ENCODE measurements at regions not wholly inside any gene's neighbourhood (a gene's known extent, or its start where the extent isn't known, plus 50 kb on each side); places are given as distances from the start of the nearest gene placed in this dataset.

- POLR2A ChIA-PET: no interaction called here
Observed at GRCh38 chr11:106420048-106420665, 342.7 kb downstream of the AASDHPPT start.

GRCh38 chr11:106420686-106421085 lies 343.2 kb downstream of the AASDHPPT start:
- CTCF ChIA-PET: no interaction called here
- DNase-seq (ENCODE audit: low read depth, low spot score) (no peak), ATAC-seq (no peak)
- intact Hi-C loops (cut with micrococcal nuclease): no loop called here
- Histone ChIP-seq H3K4me1 (ENCODE audit: control insufficient read depth in 1 of 2, insufficient read depth in 2 of 2, low read length in 2 of 2) (peaks cover 0 to 2% of the 10 kb centered on the region in 2 experiments; a peak in 1 of 4 replicates), H3K9me3 (ENCODE audit: control insufficient read depth in 1 of 2, insufficient read depth in 1 of 2, low read depth in 1 of 2, low read length in 2 of 2) (no peaks in the 10 kb centered on the region), H3K79me2 (ENCODE audit: insufficient read depth, low read length) (no peaks in the 10 kb centered on the region), H3K4me2 (ENCODE audit: low read length) (no peak overlapping the region), H2AFZ (ENCODE audit: low read depth, low read length, poor library complexity, severe bottlenecking) (no peak overlapping the region), H3K9me2 (ENCODE audit: insufficient read depth) (no peaks in the 10 kb centered on the region), H4K20me1 (ENCODE audit: insufficient read depth) (no peaks in the 10 kb centered on the region), H3K27ac (ENCODE audit: low read depth, low read length) (no peak overlapping the region), H3K36me3 (ENCODE audit: control insufficient read depth in 1 of 2, insufficient read depth in 2 of 2, low read length in 2 of 2) (no peaks in the 10 kb centered on the region), H3K27me3 (ENCODE audit: insufficient read depth, low read length) (no peaks in the 10 kb centered on the region), H3K4me3 (replicated peaks in 1 of 2; ENCODE audit: low read depth in 1 of 2, low read length in 2 of 2) (no peak overlapping the region), H3K9ac (ENCODE audit: low read length) (no peak overlapping the region)
- POLR2A ChIA-PET: no interaction called here
- RAD21 ChIA-PET (ENCODE audit: low non-redundant PET in 1 of 2, low total read pairs in 2 of 2, uncharacterized antibody in 2 of 2, unreplicated experiment in 2 of 2): no interaction called here
- BruUV-seq (replicated peaks): no TSS peak
- TF ChIP-seq SP1 (IDR thresholded peaks at IDR 0.05; ENCODE audit: low read depth): no peak
- TF ChIP-seq FOSL1 (IDR thresholded peaks at IDR 0.05; ENCODE audit: low read depth): no peak
- TF ChIP-seq REST (IDR thresholded peaks at IDR 0.05; ENCODE audit: low read depth): no peak
- TF ChIP-seq YY1 (IDR thresholded peaks at IDR 0.05; ENCODE audit: extremely low read depth, insufficient replicate concordance, low read depth, low read length): no peak
- TF ChIP-seq CTCF (IDR thresholded peaks at IDR 0.05 in 2 of 3, conservative IDR thresholded peaks at IDR 0.05 in 1 of 3; ENCODE audit: borderline replicate concordance in 1 of 3, insufficient read depth in 1 of 3, low read depth in 2 of 3, low read length in 2 of 3): no peak
- no peak for TF ChIP-seq EGR1 (IDR thresholded peaks at IDR 0.05; ENCODE audit: low read depth)
- no peak for TF ChIP-seq ZFX (IDR thresholded peaks at IDR 0.05)
- no peak for TF ChIP-seq POLR2AphosphoS5 (IDR thresholded peaks at IDR 0.05; ENCODE audit: low read depth, low read length)
- no peak for TF ChIP-seq MAX (IDR thresholded peaks at IDR 0.05)

More at GRCh38 chr11:106420048-106420665, 342.7 kb downstream of the AASDHPPT start:
- RAD21 ChIA-PET (ENCODE audit: low non-redundant PET in 1 of 2, low total read pairs in 2 of 2, uncharacterized antibody in 2 of 2, unreplicated experiment in 2 of 2): no interaction called here
- Histone ChIP-seq H3K9me3 (ENCODE audit: control insufficient read depth in 1 of 2, insufficient read depth in 1 of 2, low read depth in 1 of 2, low read length in 2 of 2) (no peaks in the 10 kb centered on the region), H3K27ac (ENCODE audit: low read depth, low read length) (no peak overlapping the region), H2AFZ (ENCODE audit: low read depth, low read length, poor library complexity, severe bottlenecking) (no peak overlapping the region), H3K4me1 (ENCODE audit: control insufficient read depth in 1 of 2, insufficient read depth in 2 of 2, low read length in 2 of 2) (peaks cover 0 to 2% of the 10 kb centered on the region in 2 experiments; a peak in 1 of 4 replicates), H3K36me3 (ENCODE audit: control insufficient read depth in 1 of 2, insufficient read depth in 2 of 2, low read length in 2 of 2) (no peaks in the 10 kb centered on the region), H3K9me2 (ENCODE audit: insufficient read depth) (no peaks in the 10 kb centered on the region), H4K20me1 (ENCODE audit: insufficient read depth) (no peaks in the 10 kb centered on the region), H3K9ac (ENCODE audit: low read length) (no peak overlapping the region), H3K27me3 (ENCODE audit: insufficient read depth, low read length) (no peaks in the 10 kb centered on the region), H3K4me2 (ENCODE audit: low read length) (no peak overlapping the region), H3K79me2 (ENCODE audit: insufficient read depth, low read length) (no peaks in the 10 kb centered on the region), H3K4me3 (replicated peaks in 1 of 2; ENCODE audit: low read depth in 1 of 2, low read length in 2 of 2) (no peak overlapping the region)
- DNase-seq (ENCODE audit: low read depth, low spot score) (no peak), ATAC-seq (no peak)
- TF ChIP-seq EZH2 (IDR thresholded peaks at IDR 0.05): no peak
- no peak for TF ChIP-seq POLR2AphosphoS5 (IDR thresholded peaks at IDR 0.05; ENCODE audit: low read depth, low read length)
- TF ChIP-seq SRF (IDR thresholded peaks at IDR 0.05; ENCODE audit: low read depth): no peak
- TF ChIP-seq FOSL1 (IDR thresholded peaks at IDR 0.05; ENCODE audit: low read depth): no peak
- no peak for TF ChIP-seq SIN3A (IDR thresholded peaks at IDR 0.05; ENCODE audit: low read depth)
- TF ChIP-seq RAD21 (IDR thresholded peaks at IDR 0.05; ENCODE audit: low read depth): no peak
- TF ChIP-seq POLR2A (IDR thresholded peaks at IDR 0.05; ENCODE audit: borderline replicate concordance, extremely low read depth, insufficient read depth, insufficient read length): no peak
- TF ChIP-seq SP1 (IDR thresholded peaks at IDR 0.05; ENCODE audit: low read depth): no peak
- TF ChIP-seq TCF7L2 (IDR thresholded peaks at IDR 0.05; ENCODE audit: borderline replicate concordance, extremely low read depth, insufficient read depth, insufficient read length): no peak
- intact Hi-C loops (cut with micrococcal nuclease): no loop called here
- CTCF ChIA-PET: no interaction called here
- no TSS peak for BruUV-seq (replicated peaks)
